Hepatocyte (in vitro differentiated cells): ENCODE measurements at regions not wholly inside any gene's neighbourhood (a gene's known extent, or its start where the extent isn't known, plus 50 kb on each side); places are given as distances from the start of the nearest gene placed in this dataset.
A peak's percentile ranks its signal among the peaks of the same experiment; 100 is the strongest.

Experiments used
- DNase-seq: peaks from one replicate; pipeline ENCODE4 v3.0.0-alpha.2; 2016; ENCODE audit warnings: low spot score
- H2AFZ ChIP-seq: fragments of 200-600 bp; sonication (generic); 2 replicates; pipeline ENCODE4 v1.6.0; 2016; ENCODE audit warnings: antibody characterized with exemption, mild to moderate bottlenecking
- H3K27ac ChIP-seq: fragments of 200-600 bp; sonication (generic); 2 replicates; pipeline ENCODE4 v1.5.1; 2016; ENCODE audit warnings: mild to moderate bottlenecking
- H3K27me3 ChIP-seq: fragments of 200-600 bp; sonication (generic); 2 replicates; pipeline ENCODE4 v1.6.1; 2016
- H3K36me3 ChIP-seq: fragments of 200-600 bp; sonication (generic); replicated peaks from 2 replicates; pipeline ENCODE4 v1.5.1; 2016; ENCODE audit warnings: low read depth; ENCODE audit not compliant: insufficient read depth
- H3K4me1 ChIP-seq: fragments of 200-600 bp; sonication (generic); 2 replicates; pipeline ENCODE4 v1.5.1; 2016; ENCODE audit warnings: mild to moderate bottlenecking, moderate library complexity; ENCODE audit not compliant: insufficient read depth
- H3K4me2 ChIP-seq: fragments of 200-600 bp; sonication (generic); 2 replicates; pipeline ENCODE4 v1.6.0; 2016
- H3K4me3 ChIP-seq: fragments of 200-600 bp; sonication (generic); 2 replicates; pipeline ENCODE4 v1.5.1; 2016; ENCODE audit warnings: mild to moderate bottlenecking
- H3K79me2 ChIP-seq: fragments of 200-600 bp; sonication (generic); 2 replicates; pipeline ENCODE4 v1.6.0; 2017; ENCODE audit warnings: mild to moderate bottlenecking
- H3K9me2 ChIP-seq: fragments of 200-600 bp; sonication (generic); replicated peaks from 2 replicates; pipeline ENCODE4 v1.6.0; 2017; ENCODE audit warnings: mild to moderate bottlenecking; ENCODE audit not compliant: insufficient read depth
- H3K9me3 ChIP-seq: fragments of 200-600 bp; sonication (generic); 2 replicates; pipeline ENCODE4 v1.5.1; 2016; ENCODE audit warnings: low read depth, mild to moderate bottlenecking
- H4K20me1 ChIP-seq: fragments of 200-600 bp; sonication (generic); 2 replicates; pipeline ENCODE4 v1.6.0; 2016; ENCODE audit warnings: mild to moderate bottlenecking; ENCODE audit not compliant: insufficient read depth, poor library complexity, severe bottlenecking
- CTCF ChIP-seq: fragments of 200-600 bp; sonication (generic); IDR thresholded peaks from 2 replicates; pipeline ENCODE4 v1.5.1; 2016; ENCODE audit warnings: antibody characterized with exemption, mild to moderate bottlenecking; ENCODE audit not compliant: poor library complexity
- EZH2 ChIP-seq: fragments of 200-600 bp; sonication (generic); IDR thresholded peaks from 2 replicates; pipeline ENCODE4 v1.6.1; 2016; ENCODE audit warnings: antibody characterized with exemption, mild to moderate bottlenecking, borderline replicate concordance
- EZH2phosphoT487 ChIP-seq: fragments of 200-600 bp; sonication (generic); IDR thresholded peaks from one replicate; pipeline ENCODE4 v1.6.1; 2018; ENCODE audit warnings: antibody characterized with exemption, mild to moderate bottlenecking, low read depth, moderate library complexity; ENCODE audit not compliant: unreplicated experiment, severe bottlenecking
- WGBS: methylation state at CpG from one replicate; pipeline ENCODE4 v1.1.6; 2016; ENCODE audit warnings: low lambda C conversion rate; ENCODE audit errors: missing lambda C conversion rate; 5-methylcytosine and 5-hydroxymethylcytosine counted together

GRCh38 chr4:180870623-180871022, 1372.6 kb upstream of the TENM3 start:
- 9% methylated on average over 2 of the region's 2 CpGs for WGBS

GRCh38 chr4:180898305-180898704, 1344.9 kb upstream of the TENM3 start:
- H3K27me3 ChIP-seq = no peaks in the 10 kb centered on the region
- no peaks in the 10 kb centered on the region for H3K4me1 ChIP-seq
- H3K9me2 ChIP-seq = no peaks in the 10 kb centered on the region
- no peaks in the 10 kb centered on the region for H3K36me3 ChIP-seq
- no peak overlapping the region for H3K4me3 ChIP-seq
- no peak overlapping the region for H3K4me2 ChIP-seq
- no peak overlapping the region for H3K27ac ChIP-seq
- no peaks in the 10 kb centered on the region for H3K9me3 ChIP-seq
- no peak for DNase-seq
- no peak for TF ChIP-seq CTCF
- TF ChIP-seq EZH2 = no peak
- TF ChIP-seq EZH2phosphoT487 = no peak
- no peak overlapping the region for H2AFZ ChIP-seq
- no peaks in the 10 kb centered on the region for H3K79me2 ChIP-seq
- WGBS = 2% methylated on average over 1 of the region's 1 CpG
- no peaks in the 10 kb centered on the region for H4K20me1 ChIP-seq

More at GRCh38 chr4:180870623-180871022, 1372.6 kb upstream of the TENM3 start:
- TF ChIP-seq CTCF (no peak), EZH2 (no peak), EZH2phosphoT487 (no peak)
- H3K27me3 ChIP-seq = no peaks in the 10 kb centered on the region
- no peaks in the 10 kb centered on the region for H3K9me2 ChIP-seq
- H3K4me1 ChIP-seq = no peaks in the 10 kb centered on the region
- no peak for DNase-seq
- H3K4me3 ChIP-seq = no peak overlapping the region
- no peaks in the 10 kb centered on the region for H3K79me2 ChIP-seq
- no peaks in the 10 kb centered on the region for H3K9me3 ChIP-seq
- H4K20me1 ChIP-seq = no peaks in the 10 kb centered on the region
- no peak overlapping the region for H2AFZ ChIP-seq
- no peak overlapping the region for H3K4me2 ChIP-seq
- H3K27ac ChIP-seq = no peak overlapping the region
- H3K36me3 ChIP-seq = no peaks in the 10 kb centered on the region

GRCh38 chr4:180900781-180901180, 1342.4 kb upstream of the TENM3 start:
- no peaks in the 10 kb centered on the region for H4K20me1 ChIP-seq
- H3K36me3 ChIP-seq = no peaks in the 10 kb centered on the region
- 85% methylated on average over 4 of the region's 4 CpGs for whole genome bisulfite sequencing
- no peak overlapping the region for H3K4me2 ChIP-seq
- no peaks in the 10 kb centered on the region for H3K79me2 ChIP-seq
- no peaks in the 10 kb centered on the region for H3K9me3 ChIP-seq
- H3K4me3 ChIP-seq = no peak overlapping the region
- TF ChIP-seq EZH2 = no peak
- no peak for TF ChIP-seq CTCF
- TF ChIP-seq EZH2phosphoT487 = no peak
- no peak for DNase-seq
- no peaks in the 10 kb centered on the region for H3K4me1 ChIP-seq
- H3K27ac ChIP-seq = no peak overlapping the region
- H2AFZ ChIP-seq = no peak overlapping the region
- H3K27me3 ChIP-seq = no peaks in the 10 kb centered on the region
- no peaks in the 10 kb centered on the region for H3K9me2 ChIP-seq

- no peak overlapping the region for H3K4me2 ChIP-seq
- DNase-seq = peak; percentile 7
- no peak overlapping the region for H2AFZ ChIP-seq
- H4K20me1 ChIP-seq = no peaks in the 10 kb centered on the region
- no peaks in the 10 kb centered on the region for H3K79me2 ChIP-seq
- H3K36me3 ChIP-seq = no peaks in the 10 kb centered on the region
- 47% methylated on average over 1 of the region's 1 CpG for WGBS
- TF ChIP-seq CTCF (peak; percentile 15), EZH2 (no peak)
- H3K4me1 ChIP-seq = no peaks in the 10 kb centered on the region
- H3K4me3 ChIP-seq = no peak overlapping the region
- no peaks in the 10 kb centered on the region for H3K9me3 ChIP-seq
- no peaks in the 10 kb centered on the region for H3K27me3 ChIP-seq
- H3K9me2 ChIP-seq = no peaks in the 10 kb centered on the region
- H3K27ac ChIP-seq = no peak overlapping the region
These were observed 1333.9 kb upstream of the TENM3 start for GRCh38 chr4:180909279-180909678.
